Stimulated activated CD4-positive, alpha-beta T cell treated with anti-CD3 and anti-CD28 coated beads, Interleukin-2, amount 100 ng/mL, for 48 hours (primary cell): ENCODE measurements at regions not wholly inside any gene's neighbourhood (a gene's known extent, or its start where the extent isn't known, plus 50 kb on each side); places are given as distances from the start of the nearest gene placed in this dataset.
A peak's percentile ranks its signal among the peaks of the same experiment; 100 is the strongest.

Experiments used
- DNase-seq, 2 donors: peaks; one replicate each; pipeline ENCODE4 v3.0.0-alpha.2; 2020

DNA sequence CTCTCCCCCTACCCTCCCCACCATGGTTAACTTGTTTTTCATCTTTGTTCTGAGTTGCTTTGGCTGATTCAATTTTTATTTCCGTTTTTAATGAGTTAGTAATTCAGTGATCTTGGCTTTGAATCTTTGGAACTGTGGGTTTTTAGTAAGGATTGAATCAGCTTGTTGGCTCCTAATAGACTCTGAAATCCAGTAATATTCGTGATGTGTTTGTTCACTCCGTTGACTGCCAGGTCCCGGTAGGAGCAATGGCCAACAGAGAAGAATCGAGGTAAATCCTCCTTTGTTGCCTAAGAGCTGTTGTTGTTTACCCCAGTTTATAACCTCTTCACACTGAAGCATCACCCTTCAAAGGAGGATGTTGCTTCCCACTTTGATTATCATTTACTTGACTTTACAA is 92.7 kb downstream of the PCSK1 start:
- no peak for DNase-seq

- DNase-seq: no peak
Observed at GRCh38 chr5:96339862-96340261, 93.2 kb downstream of the PCSK1 start.

DNA sequence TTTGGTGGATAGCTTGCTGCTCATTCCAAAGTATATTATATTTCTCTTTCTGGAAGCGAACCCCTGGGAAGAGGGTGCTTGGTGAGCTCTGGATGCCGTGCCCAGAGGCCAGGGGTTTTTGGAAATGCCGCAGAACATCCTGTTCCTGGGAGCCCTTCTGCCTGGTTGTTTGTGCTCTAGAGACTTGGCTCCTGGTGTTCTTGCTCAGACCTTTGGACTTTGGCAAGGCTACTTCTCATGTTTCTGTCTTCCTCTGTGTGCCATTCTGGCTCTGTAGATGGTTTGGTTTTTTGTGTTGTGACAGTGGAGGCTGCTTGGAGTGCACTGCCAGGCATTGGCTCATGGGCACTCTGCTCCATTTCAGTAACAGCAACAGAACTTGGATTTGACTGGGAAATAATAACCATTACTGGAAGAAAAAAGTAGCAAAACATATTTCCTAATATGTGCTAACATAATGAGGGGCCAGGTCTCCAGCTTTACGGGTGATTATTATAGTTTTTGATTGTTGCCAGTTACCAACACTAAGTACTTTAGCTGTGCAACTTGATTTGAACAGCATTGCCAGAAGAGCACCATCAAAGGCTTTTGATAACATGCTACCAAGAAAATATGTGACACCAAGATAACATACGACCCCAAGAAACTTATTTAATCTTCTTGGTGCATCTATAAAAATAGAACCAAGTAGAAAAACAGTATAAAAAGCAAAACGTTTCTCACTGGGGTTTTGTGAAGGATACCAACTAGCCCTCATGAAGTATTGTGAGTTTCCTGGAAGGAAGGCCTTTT is 94.2 kb downstream of the PCSK1 start:
- DNase-seq: no peak

- no peak for DNase-seq
Observed at GRCh38 chr5:96338091-96338490, 95.0 kb downstream of the PCSK1 start.

DNA sequence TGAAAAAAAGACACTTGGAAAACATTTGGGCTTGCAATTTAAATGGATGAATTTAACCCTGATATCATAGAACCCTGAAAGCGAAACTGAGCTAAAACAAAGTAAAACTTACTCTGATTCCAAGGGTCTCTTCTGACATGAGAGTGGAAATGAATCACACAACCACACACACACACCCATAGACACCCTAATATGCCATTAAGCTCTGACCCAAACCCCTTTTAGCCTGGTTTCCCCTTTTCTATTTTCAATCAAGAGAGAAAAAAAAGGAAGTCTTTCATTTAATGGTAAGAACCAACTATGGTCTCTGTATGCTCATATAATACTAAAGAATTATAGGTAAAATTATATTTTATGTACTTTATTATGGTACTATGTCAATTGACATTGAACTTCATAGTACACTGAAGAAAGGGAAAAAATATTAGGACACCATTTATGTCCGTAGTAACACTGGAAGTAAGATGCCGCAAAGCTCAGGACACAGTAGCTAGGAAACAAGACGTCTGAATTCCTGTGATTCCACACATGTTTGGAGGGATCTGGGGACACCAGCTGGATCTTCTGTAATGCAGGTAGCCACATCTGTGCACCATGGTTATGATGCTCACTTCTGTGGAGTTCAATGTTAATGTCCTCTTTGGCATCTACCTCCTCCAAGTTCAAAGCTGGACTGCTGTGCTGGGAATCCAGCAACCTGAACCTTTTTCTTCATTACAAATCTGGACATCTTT is 95.8 kb downstream of the PCSK1 start:
- no peak for DNase-seq

DNA sequence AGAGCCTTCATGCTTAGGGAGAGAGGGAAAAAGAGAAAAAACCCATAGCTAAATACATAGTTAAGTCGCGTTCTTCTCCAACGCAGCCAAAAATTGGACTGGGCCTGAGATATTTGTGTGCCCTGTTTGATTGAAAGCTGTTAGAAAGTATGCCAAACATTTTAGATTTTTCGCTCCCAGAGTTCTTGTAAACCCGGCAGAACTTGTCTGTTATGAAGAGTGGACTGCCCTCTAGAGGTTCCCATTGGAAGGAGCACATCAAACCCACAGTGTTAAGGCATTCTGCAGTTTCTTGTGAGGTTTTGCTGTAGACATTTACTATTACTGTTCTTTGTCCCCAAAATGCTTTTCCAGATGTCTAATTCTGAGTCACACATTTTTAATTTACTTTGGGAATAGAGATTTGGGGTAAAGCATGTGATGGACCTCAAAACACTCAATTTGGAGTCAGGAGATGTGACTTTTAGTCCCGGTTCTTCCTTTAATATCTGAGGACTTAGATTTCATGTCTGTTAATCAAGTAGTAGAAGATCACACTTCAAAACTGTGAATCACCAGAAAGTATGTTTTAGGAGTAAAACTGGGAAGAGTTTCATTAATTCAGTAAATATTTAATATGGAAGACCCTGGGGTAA is 96.6 kb downstream of the PCSK1 start:
- peak; percentile 41 to 55 for DNase-seq

DNA sequence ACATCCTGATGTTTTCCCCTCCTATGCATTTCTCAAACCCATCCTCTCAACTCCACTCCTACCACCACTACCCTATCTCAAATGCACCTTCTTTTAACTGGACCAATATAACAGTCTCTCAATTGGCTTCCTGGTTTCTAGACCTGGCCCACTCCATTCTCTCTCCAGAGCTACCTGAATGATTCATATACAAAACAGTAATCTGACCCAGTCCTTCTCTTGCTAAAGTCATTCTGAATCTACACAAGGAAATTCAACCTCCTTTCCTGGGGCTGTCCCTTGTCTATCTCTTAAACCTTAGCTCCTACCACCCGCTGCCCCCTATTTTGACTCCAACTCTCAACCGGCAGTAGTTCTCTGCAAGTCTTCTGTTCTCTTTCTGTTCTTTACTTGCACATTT is 97.2 kb downstream of the PCSK1 start:
- no peak for DNase-seq

DNA sequence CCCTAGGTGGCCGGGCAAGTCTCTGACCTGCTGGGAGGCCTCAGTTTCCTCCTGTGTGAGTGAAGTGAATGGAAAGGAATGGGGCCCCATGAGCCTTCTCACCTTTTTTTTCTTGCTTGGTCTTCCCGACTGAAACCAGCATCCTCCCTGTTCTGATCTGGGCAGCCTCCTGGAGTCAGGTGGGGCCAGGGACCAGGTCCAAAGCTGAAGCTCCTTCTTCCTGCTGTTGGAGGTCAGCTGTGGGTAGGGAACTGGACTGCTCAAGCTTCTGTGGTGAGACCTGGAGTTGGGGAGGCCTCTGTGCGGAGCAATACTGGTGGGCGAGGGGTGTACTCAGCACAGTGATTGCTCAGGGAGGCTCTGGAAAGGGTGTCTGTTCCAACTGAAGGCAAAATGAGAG is 99.7 kb downstream of the PCSK1 start:
- no peak for DNase-seq

DNA sequence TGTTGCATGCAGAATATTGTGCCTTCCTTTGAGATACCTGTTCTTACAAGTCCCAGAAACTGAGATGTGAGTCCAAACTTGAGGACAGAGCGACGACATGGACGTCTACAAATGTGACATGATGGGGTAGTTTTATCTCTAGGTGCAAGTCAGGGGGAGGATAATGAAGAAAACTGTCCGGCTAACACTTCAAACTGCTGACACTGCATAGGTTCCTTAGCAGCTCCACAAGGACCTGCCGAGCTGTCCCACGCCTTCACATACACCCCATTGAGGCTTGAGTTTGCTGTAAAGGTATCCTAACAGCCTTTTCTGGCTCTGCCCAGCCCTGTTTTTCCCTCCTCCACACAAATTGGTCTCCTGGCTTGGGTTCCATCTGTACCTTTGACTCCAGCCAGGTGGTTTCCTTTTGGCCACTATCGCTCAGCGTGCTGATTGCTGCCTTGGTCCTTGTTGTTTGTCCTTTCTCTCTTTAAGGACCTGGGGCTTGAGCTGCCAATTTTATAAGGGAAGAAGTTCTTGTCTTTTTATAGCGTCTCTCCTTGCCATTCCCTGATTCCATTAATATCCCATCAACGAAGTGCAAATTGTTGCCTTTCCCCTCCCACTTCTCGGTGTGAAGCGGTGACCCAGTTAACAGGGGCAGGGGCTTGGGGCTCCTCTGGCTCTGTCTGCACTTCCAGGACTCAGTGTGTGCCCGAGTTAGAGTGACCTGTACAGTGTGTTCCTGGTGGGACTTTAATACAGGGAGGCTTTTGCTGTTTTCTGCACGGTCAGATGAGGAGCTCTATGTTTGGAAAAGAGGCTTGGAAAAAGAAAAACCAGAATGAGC is 100.3 kb downstream of the PCSK1 start:
- DNase-seq: no peak

DNA sequence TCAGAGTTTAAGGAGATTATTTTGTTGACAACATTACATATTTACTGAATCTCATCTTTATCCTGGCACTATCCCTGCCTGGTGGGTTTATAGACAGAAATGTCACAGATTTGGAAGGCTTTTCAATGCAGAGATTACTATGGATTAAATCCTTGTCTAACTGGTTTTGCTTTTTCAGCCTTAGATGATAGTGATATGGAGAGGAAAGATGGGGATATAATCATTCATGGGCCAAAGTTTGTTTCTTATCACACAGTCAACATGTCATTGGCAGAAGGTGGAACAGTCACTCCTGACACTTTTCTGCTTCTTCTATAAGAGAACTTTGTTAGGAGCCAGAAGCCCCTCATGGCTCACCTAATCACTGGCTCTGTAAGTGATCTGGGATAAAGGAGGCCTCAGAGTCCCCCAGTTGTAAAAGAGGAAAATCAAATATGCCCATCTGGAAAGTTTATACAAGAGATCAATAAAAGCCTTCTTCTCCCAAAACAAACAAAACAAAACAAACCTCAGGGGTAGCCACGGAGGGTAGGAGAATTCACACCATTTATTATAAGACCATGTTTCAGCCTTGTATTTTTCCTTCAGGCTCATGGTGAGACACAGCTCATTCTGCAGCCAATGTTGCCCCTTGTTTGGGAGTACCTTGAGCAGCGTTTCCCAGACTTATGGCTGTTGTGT is 101.2 kb downstream of the PCSK1 start:
- no peak for DNase-seq

GRCh38 chr5:96331210-96331609 is 101.8 kb downstream of the PCSK1 start:
- DNase-seq: no peak

DNA sequence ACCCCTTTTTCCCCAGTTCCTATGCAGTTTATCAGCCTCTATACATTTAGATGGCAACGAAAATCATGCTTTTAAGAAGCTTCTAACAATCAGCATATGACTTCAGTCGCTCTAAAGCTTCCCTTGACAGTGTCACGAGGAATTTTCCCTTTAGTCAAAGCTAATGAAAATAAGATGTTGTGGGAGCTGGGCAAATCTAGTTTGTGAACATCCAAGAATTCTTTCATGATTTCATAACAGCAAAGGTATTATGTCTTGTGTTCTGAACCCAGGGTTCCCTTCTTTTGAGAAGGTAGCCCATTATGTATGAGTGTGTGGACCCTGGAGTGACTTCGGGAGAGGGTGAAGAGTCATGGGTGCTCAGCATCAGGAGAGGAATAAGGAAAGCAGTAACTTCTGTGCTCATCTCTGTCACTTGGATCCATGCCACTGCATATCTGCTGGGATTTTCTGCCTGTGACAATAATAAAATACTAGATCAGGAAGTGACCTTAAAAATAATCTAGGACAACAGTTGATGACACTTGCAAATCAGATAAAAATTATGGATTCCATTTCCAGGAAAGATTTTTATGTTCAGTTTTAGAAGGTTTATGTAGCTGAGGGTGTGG is 102.4 kb downstream of the PCSK1 start:
- DNase-seq: no peak

DNA sequence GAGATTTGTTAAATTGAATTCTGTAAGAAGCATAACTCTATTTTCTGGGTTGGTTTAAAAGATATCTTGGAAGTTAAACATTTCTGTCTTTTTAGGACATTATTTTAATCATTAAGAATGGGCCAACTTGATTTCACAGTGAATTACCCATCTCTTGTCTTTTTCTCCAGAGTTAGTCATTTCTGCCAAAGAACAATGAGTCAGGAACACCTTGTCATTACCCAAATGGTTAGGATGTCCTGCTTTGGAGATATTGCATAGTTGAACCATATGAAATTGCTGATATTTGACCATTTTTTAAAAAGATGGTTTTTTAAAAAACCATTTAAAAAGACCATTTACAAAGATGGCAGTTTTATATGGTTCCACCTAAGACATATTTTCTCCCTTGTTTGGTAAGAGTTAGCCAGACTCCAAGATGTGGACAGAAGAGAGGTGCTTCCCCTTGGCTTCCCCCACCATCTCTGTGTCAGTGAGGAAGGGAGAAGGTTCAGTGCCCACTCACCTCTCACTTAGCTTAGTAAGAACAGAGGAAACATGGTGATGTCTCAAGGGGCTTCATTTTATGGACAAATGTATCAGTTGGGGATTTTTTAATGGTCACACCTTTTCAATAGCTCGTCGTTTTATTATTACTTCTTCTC is 103.0 kb downstream of the PCSK1 start:
- no peak for DNase-seq

GRCh38 chr5:96329289-96329688 is 103.8 kb downstream of the PCSK1 start:
- DNase-seq: no peak

DNA sequence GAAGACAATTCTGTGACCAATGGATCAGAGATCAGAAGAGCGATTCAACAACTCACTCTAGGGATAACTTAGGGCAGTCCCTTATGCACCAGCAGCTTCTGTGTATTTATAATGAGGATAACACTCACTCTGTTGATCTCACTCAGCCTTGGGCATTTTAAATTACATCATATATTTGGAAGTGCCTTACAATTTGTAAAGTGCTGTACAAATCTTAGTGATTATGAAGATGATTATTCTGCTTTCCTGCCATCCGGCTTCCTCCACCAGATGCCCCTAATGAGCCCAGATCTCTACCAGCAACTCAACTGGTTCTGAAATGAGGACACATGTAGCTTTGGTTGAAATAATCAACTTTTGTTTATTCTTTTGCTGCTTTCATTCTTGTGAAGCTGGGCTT is 105.3 kb downstream of the PCSK1 start:
- no peak for DNase-seq

DNA sequence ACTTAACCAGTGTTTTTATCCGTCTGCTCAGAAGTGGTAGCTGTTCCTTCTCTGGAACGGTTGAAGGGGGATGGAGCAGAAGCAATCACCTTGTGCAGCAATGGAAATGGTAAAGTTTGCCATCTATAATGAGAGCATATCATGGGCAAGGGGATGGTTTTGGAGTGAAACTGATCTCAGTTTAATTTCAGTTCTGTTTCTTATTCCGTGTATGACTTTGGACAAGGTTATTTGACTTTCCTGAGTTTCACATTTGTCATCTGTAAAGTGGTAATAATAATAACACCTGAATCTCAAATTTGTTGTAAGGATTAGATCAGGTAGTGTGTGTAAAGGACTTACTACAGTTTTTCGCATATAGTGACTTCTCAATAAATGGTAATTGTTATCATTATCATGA is 106.1 kb downstream of the PCSK1 start:
- DNase-seq: no peak

- no peak for DNase-seq
Observed at GRCh38 chr5:96324708-96325107, 108.3 kb downstream of the PCSK1 start.

GRCh38 chr5:96322865-96323264 is 110.2 kb downstream of the PCSK1 start:
- no peak for DNase-seq

GRCh38 chr5:96322217-96322616 is 110.8 kb downstream of the PCSK1 start:
- DNase-seq: no peak

- no peak for DNase-seq
Observed at GRCh38 chr5:96321345-96321744, 111.7 kb downstream of the PCSK1 start.

DNA sequence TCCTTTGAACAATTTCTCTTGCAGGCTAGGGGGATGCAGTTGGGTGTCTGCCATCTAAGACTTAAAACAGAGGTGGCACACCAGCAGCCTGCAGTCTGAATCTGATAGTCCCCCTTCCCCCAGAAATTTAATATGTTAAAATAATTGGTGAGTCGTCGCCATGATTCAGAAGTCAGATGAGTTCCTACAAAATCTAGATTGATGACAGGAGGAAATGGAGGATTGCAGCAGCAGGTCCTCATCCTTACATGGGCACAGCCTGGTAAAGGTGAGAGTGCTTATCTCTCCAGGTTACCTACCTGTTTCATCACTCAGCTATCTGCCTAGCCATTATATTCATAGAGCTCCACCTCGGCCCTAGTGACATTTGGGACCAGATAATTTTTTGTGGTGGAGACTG is 112.3 kb downstream of the PCSK1 start:
- DNase-seq: no peak
